Esophagus muscularis mucosa (tissue), 4 donors: ENCODE measurements at regions not wholly inside any gene's neighbourhood (a gene's known extent, or its start where the extent isn't known, plus 50 kb on each side); places are given as distances from the start of the nearest gene placed in this dataset.

Experiments used
- DNase-seq: peaks from one replicate; pipeline ENCODE4 v3.0.0-alpha.2; 2017; ENCODE audit errors: extremely low spot score
- H3K27ac ChIP-seq, 4 donors: fragments of 200-600 bp; sonication (generic); replicated peaks in 1 of 4; 1 replicate in 3 of 4; 2 replicates in 1 of 4; pipeline ENCODE4 v1.5.1; 2016 to 2019; ENCODE audit warnings: mild to moderate bottlenecking in 1 of 4
- H3K27me3 ChIP-seq, 4 donors: fragments of 200-600 bp; sonication (generic); one replicate each; pipeline versions ENCODE4 v1.5.1 to v1.6.0; 2016 to 2019
- H3K36me3 ChIP-seq, 4 donors: fragments of 200-600 bp; sonication (generic); one replicate each; pipeline ENCODE4 v1.5.1; 2016 to 2019
- H3K4me1 ChIP-seq, 4 donors: fragments of 200-600 bp; sonication (generic); one replicate each; pipeline ENCODE4 v1.5.1; 2016 to 2019
- H3K4me3 ChIP-seq, 4 donors: fragments of 200-600 bp; sonication (generic); 1 replicate in 2 of 4; 2 replicates in 2 of 4; pipeline ENCODE4 v1.5.1; 2016 to 2019; ENCODE audit warnings: mild to moderate bottlenecking in 4 of 4, moderate library complexity in 1 of 4
- H3K9me3 ChIP-seq, 4 donors: fragments of 200-600 bp; sonication (generic); 1 replicate in 3 of 4; 2 replicates in 1 of 4; pipeline ENCODE4 v1.5.1; 2016 to 2019
- EP300 ChIP-seq: sonication (generic); formaldehyde crosslinking; IDR thresholded peaks from one replicate; pipeline ENCODE4 v1.6.1; 2017; ENCODE audit warnings: antibody characterized with exemption
- POLR2A ChIP-seq: fragments of 450-650 bp; IDR thresholded peaks from one replicate; pipeline ENCODE4 v1.6.1; 2017; ENCODE audit warnings: antibody characterized with exemption, moderate library complexity, mild to moderate bottlenecking, low read depth
- POLR2AphosphoS5 ChIP-seq, 2 donors: sonication (generic); formaldehyde crosslinking; IDR thresholded peaks; one replicate each; pipeline ENCODE4 v1.6.1; 2017; ENCODE audit warnings: antibody characterized with exemption in 2 of 2
- WGBS: methylation state at CpG from one replicate; pipeline ENCODE4 v1.1.5; 2018; 5-methylcytosine and 5-hydroxymethylcytosine counted together
- intact Hi-C: fragments of 100-400 bp; cut with DNase I; formaldehyde crosslinking; loops from one replicate; pipeline ENCODE4 v1.15.1; 2023
- TF ChIP-seq, protein P1 (sequence below), 3 experiments: fragments of 200-600 bp in 2 of 3; fragments of 450-650 bp in 1 of 3; sonication (generic) in 2 of 3; IDR thresholded peaks; one replicate each; pipeline ENCODE4 v1.5.1; 2017 to 2019; ENCODE audit warnings: antibody characterized with exemption in 3 of 3, mild to moderate bottlenecking in 2 of 3, moderate library complexity in 1 of 3

DNA sequence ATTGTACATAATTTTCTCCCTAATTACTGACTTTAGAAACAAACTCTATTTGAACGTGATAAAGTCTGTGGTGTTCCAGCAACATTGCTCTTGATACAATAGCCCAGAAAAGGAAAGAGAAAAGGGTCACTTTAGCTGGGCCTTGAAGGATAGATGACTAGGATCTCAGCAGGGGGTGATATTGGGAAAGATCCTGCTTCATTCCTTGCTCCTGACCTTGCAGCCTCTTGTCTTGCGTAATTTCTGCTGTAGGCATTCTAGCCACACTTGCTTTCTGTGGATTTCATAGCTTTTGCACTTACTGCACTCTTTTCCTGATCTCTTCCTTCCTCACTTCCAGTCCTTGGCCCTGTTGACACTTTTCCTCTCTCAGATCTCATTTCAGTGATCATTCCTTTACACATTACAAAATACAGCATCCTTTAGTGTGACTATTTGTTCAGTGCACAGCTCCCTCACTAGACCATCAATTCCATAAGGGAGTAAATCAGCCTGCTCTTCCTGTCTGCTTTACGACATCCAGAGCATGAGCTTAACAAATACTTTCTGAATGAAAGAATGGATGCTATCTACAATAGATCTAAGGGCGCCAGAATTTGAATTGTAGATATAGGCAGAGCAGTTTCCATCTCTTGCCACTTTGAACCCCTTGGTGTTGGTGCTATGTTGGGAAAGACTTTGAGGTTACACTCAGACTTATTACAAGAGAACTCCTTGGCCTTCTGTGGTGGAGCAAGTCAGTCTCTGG lies 559.6 kb upstream of the MDFIC2 start:
- TF ChIP-seq POLR2AphosphoS5 (IDR thresholded peaks at IDR 0.05) (peak in 1 of 2 donors; percentile 43), POLR2A (no peak)
- TF ChIP-seq, protein P1, sequence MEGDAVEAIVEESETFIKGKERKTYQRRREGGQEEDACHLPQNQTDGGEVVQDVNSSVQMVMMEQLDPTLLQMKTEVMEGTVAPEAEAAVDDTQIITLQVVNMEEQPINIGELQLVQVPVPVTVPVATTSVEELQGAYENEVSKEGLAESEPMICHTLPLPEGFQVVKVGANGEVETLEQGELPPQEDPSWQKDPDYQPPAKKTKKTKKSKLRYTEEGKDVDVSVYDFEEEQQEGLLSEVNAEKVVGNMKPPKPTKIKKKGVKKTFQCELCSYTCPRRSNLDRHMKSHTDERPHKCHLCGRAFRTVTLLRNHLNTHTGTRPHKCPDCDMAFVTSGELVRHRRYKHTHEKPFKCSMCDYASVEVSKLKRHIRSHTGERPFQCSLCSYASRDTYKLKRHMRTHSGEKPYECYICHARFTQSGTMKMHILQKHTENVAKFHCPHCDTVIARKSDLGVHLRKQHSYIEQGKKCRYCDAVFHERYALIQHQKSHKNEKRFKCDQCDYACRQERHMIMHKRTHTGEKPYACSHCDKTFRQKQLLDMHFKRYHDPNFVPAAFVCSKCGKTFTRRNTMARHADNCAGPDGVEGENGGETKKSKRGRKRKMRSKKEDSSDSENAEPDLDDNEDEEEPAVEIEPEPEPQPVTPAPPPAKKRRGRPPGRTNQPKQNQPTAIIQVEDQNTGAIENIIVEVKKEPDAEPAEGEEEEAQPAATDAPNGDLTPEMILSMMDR (IDR thresholded peaks at IDR 0.05): no peak
- Histone ChIP-seq H3K4me1 (peaks cover 0 to 29% (median 13%) of the 10 kb centered on the region in 4 donors), H3K27me3 (no peaks in the 10 kb centered on the region), H3K4me3 (no peak overlapping the region), H3K27ac (no peak overlapping the region), H3K36me3 (no peaks in the 10 kb centered on the region), H3K9me3 (peaks cover 0 to 9% (median 0%) of the 10 kb centered on the region in 4 donors)
- whole genome bisulfite sequencing: 89% methylated on average over 4 of the region's 4 CpGs
- no peak for DNase-seq
- intact Hi-C loops: no loop called here

DNA sequence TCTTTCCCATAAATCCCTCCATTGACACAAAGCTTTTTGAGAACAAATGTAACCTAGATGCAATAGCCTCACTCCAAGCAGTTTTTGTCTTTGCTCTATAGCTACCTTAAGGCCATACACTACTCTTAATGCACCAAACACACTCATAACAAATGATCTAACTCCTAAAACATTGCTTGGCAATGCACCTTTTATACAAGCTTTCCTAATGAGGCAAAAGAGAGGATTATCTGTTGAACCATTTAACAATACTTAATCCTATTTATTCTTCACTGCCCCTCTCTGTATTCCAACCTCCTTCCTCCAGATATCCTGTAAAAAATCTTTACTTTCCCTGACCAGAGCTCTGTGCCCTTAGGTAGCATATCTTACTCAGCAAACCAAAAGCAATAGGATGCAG lies 558.1 kb upstream of the MDFIC2 start:
- peaks cover 0 to 9% (median 2%) of the 10 kb centered on the region in 4 donors for H3K9me3 ChIP-seq

DNA sequence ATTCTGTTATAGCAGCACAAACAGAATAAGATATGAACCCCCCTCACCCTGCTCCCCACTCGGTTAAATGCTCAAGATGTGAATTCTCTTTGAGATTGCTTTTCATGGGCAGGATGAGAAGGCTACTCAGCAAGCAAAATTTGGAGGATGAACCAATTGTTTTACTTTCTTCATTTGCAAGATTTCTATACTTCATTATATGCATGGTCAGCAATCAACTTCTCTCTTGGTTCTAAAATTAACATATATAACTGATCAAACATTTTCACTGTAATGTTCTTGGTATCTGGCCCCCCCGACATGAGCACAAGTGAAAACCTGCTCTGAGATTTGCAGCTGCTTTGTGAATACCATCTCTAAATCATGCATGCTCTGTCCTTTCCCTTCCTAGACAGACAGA lies 556.1 kb upstream of the MDFIC2 start:
- TF ChIP-seq POLR2AphosphoS5 (IDR thresholded peaks at IDR 0.05) (no peak), POLR2A (no peak), EP300 (no peak)
- TF ChIP-seq, protein P1 (IDR thresholded peaks at IDR 0.05): no peak
- Histone ChIP-seq H3K36me3 (no peaks in the 10 kb centered on the region), H3K27ac (no peak overlapping the region), H3K9me3 (peaks cover 0 to 11% (median 5%) of the 10 kb centered on the region in 4 donors), H3K27me3 (no peaks in the 10 kb centered on the region), H3K4me1 (peaks cover 0 to 18% (median 0%) of the 10 kb centered on the region in 4 donors), H3K4me3 (no peak overlapping the region)
- DNase-seq: no peak
- WGBS: 87% methylated on average over 2 of the region's 2 CpGs
- intact Hi-C loops: no loop called here

More for the DNA sequence above, 558.1 kb upstream of the MDFIC2 start:
- no peak for TF ChIP-seq POLR2A
- TF ChIP-seq, protein P1 (IDR thresholded peaks at IDR 0.05): no peak
- TF ChIP-seq POLR2AphosphoS5 (IDR thresholded peaks at IDR 0.05): no peak
- no peaks in the 10 kb centered on the region for H3K36me3 ChIP-seq
- DNase-seq: no peak
- H3K4me3 ChIP-seq: no peak overlapping the region
- H3K27me3 ChIP-seq: no peaks in the 10 kb centered on the region
- intact Hi-C loops: no loop called here
- no peak overlapping the region for H3K27ac ChIP-seq
- peaks cover 0 to 32% (median 13%) of the 10 kb centered on the region in 4 donors for H3K4me1 ChIP-seq

DNA sequence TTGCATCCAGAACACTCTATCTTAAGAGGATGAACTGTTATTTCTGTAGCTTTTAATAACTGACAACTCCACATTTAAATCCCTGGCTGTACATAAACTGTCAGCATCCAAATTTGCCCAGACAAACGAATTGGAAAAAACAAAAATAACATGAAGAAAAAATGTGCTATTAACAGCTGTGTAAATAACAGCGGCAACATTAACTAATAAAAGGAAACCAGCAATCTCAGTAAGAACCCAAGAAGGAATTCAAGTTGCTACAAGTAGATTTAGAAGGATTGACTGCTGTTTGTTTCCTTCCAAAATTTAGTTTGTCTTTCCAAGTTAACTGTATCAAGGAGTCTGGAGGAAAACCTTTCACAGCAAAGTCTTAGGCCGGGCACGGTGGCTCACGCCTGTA lies 550.6 kb upstream of the MDFIC2 start:
- TF ChIP-seq EP300 (no peak), POLR2A (no peak), POLR2AphosphoS5 (IDR thresholded peaks at IDR 0.05) (no peak)
- TF ChIP-seq, protein P1 (IDR thresholded peaks at IDR 0.05): no peak
- DNase-seq: no peak
- peaks cover 0 to 11% (median 0%) of the 10 kb centered on the region in 4 donors for H3K9me3 ChIP-seq
- H3K27ac ChIP-seq: no peak overlapping the region
- no peak overlapping the region for H3K4me3 ChIP-seq
- no peaks in the 10 kb centered on the region for H3K27me3 ChIP-seq
- peaks cover 0 to 12% (median 7%) of the 10 kb centered on the region in 4 donors for H3K4me1 ChIP-seq
- WGBS: 78% methylated on average over 5 of the region's 5 CpGs
- H3K36me3 ChIP-seq: no peaks in the 10 kb centered on the region
- intact Hi-C loops: no loop called here
